ENCODE measurements at regions not wholly inside any gene's neighbourhood (a gene's known extent, or its start where the extent isn't known, plus 50 kb on each side); places are given as distances from the start of the nearest gene placed in this dataset.

DNA sequence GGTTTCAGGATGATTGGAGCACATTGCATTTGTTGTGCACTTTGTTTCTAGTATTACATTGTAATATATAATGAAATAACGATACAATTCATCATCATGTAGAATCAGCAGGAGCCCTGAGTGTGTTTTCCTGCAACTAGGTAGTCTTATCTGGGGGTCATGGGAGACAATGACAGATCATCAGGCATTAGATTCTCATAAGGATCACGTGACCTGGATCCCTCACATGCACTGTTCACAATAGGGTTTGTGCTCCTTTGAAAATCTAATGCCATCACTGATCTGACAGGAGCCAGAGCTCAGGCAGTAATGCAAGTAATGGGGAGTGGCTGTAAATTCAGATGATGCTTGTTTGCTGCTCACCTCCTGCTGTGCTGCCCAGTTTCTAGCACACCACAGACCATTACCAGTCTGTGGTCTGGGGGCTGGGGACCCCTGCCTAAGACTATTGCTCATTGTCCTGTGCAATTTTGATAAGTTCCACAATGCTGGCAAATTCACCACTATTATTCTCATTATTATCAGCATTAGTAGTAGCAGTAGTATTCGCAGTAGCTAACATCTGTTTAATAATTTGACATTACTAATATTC is 428.7 kb upstream of the TNP1 start:
- no peak overlapping the region for H3K4me3 ChIP-seq (ENCODE audit: low read length)
- no peak overlapping the region for H3K9ac ChIP-seq (ENCODE audit: low read length)
- no peak for DNase-seq
- H3K9me3 ChIP-seq (ENCODE audit: low read length), result no peaks in the 10 kb centered on the region
- no peaks in the 10 kb centered on the region for H3K36me3 ChIP-seq (ENCODE audit: insufficient read depth, low read length)
- H3K4me2 ChIP-seq (ENCODE audit: low read depth, low read length, poor library complexity, severe bottlenecking), result no peak overlapping the region
- no peaks in the 10 kb centered on the region for H3K9me2 ChIP-seq (replicated peaks; ENCODE audit: insufficient read depth, low read length)
- H4K20me1 ChIP-seq (ENCODE audit: insufficient read depth, low read depth, low read length), result no peaks in the 10 kb centered on the region
- H2AFZ ChIP-seq (ENCODE audit: low read length), result no peak overlapping the region
- H3K79me2 ChIP-seq (ENCODE audit: low read length), result no peaks in the 10 kb centered on the region
- H3K27ac ChIP-seq (ENCODE audit: low read length), result no peak overlapping the region
- no peaks in the 10 kb centered on the region for H3K27me3 ChIP-seq (ENCODE audit: low read length)
- no peaks in the 10 kb centered on the region for H3K4me1 ChIP-seq (ENCODE audit: low read length)

DNA sequence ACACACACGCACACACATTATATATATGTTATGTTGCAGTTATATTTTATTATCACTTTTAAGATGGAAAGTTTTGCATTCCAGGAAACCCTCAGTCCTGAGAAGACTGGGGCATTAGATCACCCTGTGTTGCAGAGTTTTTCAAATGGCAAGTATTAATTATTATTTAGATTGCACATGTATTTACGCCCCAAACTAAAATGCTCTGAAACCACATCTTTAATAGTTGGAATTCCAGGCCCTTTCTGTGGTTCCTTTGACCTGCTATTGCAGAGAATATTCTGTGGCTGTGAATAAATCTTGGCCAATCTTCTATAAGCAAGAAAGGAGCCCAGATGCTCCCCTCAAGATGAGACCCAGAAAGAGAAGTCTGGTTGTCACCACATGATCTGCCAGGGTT is 427.0 kb upstream of the TNP1 start:
- Histone ChIP-seq H2AFZ (ENCODE audit: low read length) (no peak overlapping the region), H3K79me2 (ENCODE audit: low read length) (no peaks in the 10 kb centered on the region), H3K27me3 (ENCODE audit: low read length) (no peaks in the 10 kb centered on the region), H3K4me3 (ENCODE audit: low read length) (no peak overlapping the region), H3K9me2 (replicated peaks; ENCODE audit: insufficient read depth, low read length) (no peaks in the 10 kb centered on the region), H3K27ac (ENCODE audit: low read length) (no peak overlapping the region), H3K4me1 (ENCODE audit: low read length) (no peaks in the 10 kb centered on the region), H4K20me1 (ENCODE audit: insufficient read depth, low read depth, low read length) (no peaks in the 10 kb centered on the region), H3K36me3 (ENCODE audit: insufficient read depth, low read length) (no peaks in the 10 kb centered on the region), H3K4me2 (ENCODE audit: low read depth, low read length, poor library complexity, severe bottlenecking) (no peak overlapping the region), H3K9me3 (ENCODE audit: low read length) (no peaks in the 10 kb centered on the region), H3K9ac (ENCODE audit: low read length) (no peak overlapping the region)
- DNase-seq, result no peak

DNA sequence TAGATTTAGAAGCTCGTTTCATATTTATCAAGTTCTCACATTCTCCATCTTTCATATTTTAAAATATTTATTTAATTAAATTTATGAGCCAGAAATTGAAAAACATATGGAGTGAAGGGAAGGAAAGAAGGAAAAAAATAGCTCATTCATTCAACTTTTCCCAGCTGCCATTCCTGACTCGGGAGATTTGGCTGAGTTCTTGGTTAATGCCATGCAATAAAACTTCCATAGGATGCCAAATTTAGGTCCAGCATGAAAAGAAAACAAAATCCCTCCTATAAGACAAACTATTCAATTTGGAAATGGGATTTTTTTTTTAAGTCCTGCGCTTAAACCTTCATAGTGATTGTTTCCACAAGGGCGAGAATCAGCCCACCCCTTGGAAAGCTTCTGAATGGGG is 426.1 kb upstream of the TNP1 start:
- no peak overlapping the region for H3K4me2 ChIP-seq (ENCODE audit: low read depth, low read length, poor library complexity, severe bottlenecking)
- no peaks in the 10 kb centered on the region for H3K79me2 ChIP-seq (ENCODE audit: low read length)
- no peak overlapping the region for H3K27ac ChIP-seq (ENCODE audit: low read length)
- H3K27me3 ChIP-seq (ENCODE audit: low read length), result no peaks in the 10 kb centered on the region
- no peak overlapping the region for H2AFZ ChIP-seq (ENCODE audit: low read length)
- no peak for DNase-seq
- H3K4me3 ChIP-seq (ENCODE audit: low read length), result no peak overlapping the region
- H3K9ac ChIP-seq (ENCODE audit: low read length), result no peak overlapping the region
- H3K36me3 ChIP-seq (ENCODE audit: insufficient read depth, low read length), result no peaks in the 10 kb centered on the region
- H3K9me3 ChIP-seq (ENCODE audit: low read length), result no peaks in the 10 kb centered on the region
- no peaks in the 10 kb centered on the region for H4K20me1 ChIP-seq (ENCODE audit: insufficient read depth, low read depth, low read length)
- no peaks in the 10 kb centered on the region for H3K4me1 ChIP-seq (ENCODE audit: low read length)
- H3K9me2 ChIP-seq (replicated peaks; ENCODE audit: insufficient read depth, low read length), result no peaks in the 10 kb centered on the region

DNA sequence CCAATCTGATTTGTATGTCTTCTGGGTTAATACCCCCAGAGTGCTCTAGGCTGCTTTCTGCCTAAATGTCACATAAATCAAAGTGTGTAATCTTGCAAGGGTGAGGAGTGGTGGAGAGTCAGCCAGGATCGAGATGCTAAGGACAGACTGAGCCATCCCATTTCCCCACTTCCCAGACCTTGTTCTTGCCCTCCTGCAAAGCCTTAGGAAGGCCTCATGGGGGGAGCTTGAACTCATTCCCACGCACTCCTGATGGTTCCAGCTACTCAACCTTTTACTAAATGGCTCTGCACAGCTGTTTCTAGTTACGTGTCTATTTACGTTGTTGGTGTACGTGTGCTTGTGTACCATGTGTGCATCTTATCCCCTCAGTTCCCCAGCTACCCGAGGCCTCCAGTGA is 423.6 kb upstream of the TNP1 start:
- H3K4me2 ChIP-seq (ENCODE audit: low read depth, low read length, poor library complexity, severe bottlenecking), result no peak overlapping the region
- H3K36me3 ChIP-seq (ENCODE audit: insufficient read depth, low read length), result no peaks in the 10 kb centered on the region
- DNase-seq, result no peak
- H3K9me3 ChIP-seq (ENCODE audit: low read length), result no peaks in the 10 kb centered on the region
- H3K9me2 ChIP-seq (replicated peaks; ENCODE audit: insufficient read depth, low read length), result no peaks in the 10 kb centered on the region
- H4K20me1 ChIP-seq (ENCODE audit: insufficient read depth, low read depth, low read length), result no peaks in the 10 kb centered on the region
- H3K4me1 ChIP-seq (ENCODE audit: low read length), result no peaks in the 10 kb centered on the region
- no peak overlapping the region for H3K4me3 ChIP-seq (ENCODE audit: low read length)
- H3K9ac ChIP-seq (ENCODE audit: low read length), result no peak overlapping the region
- H3K27ac ChIP-seq (ENCODE audit: low read length), result no peak overlapping the region
- no peaks in the 10 kb centered on the region for H3K27me3 ChIP-seq (ENCODE audit: low read length)
- H3K79me2 ChIP-seq (ENCODE audit: low read length), result no peaks in the 10 kb centered on the region
- H2AFZ ChIP-seq (ENCODE audit: low read length), result no peak overlapping the region

DNA sequence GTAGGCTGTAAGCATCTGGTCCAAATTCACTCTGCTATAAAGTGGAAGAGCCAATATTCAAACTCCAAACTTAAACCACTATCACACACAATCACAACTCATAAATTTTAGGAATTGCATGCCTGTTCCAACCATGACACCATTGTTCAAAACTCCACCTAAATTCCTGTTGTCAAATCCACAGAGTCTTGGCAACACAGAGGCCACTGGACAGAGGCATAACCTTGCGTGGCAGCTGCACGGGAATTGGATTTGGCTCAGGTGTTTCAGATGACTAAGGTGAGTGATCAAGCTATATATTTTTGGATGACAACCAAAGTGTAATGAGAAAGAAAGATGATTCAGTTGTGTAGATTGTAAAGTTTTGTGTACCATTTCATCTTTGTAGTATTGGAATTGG is 422.7 kb upstream of the TNP1 start:
- no peak overlapping the region for H3K9ac ChIP-seq (ENCODE audit: low read length)

DNA sequence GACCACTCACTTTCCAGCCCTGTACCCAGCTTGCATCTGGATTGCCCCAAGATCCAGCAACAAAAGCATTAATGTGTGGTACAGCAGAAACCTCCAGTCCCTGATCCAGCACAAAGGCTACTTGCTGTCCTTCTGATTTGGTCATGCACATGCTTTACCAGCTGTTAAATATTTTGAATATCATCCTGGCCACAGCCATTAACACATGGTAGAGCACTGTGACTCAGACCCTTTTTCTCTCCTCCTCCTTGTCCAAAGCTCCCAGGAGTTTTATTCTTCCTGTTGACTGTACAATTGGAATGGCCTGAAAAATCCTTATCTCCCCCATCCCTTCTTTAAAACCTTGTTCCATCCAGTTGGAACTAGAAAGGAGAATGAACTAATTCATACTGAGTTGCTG is 419.7 kb upstream of the TNP1 start:
- Histone ChIP-seq H3K36me3 (ENCODE audit: insufficient read depth, low read length) (no peaks in the 10 kb centered on the region), H3K4me1 (ENCODE audit: low read length) (no peaks in the 10 kb centered on the region), H3K4me3 (ENCODE audit: low read length) (no peak overlapping the region), H3K27me3 (ENCODE audit: low read length) (no peaks in the 10 kb centered on the region), H4K20me1 (ENCODE audit: insufficient read depth, low read depth, low read length) (no peaks in the 10 kb centered on the region), H3K9me3 (ENCODE audit: low read length) (no peaks in the 10 kb centered on the region), H2AFZ (ENCODE audit: low read length) (no peak overlapping the region), H3K4me2 (ENCODE audit: low read depth, low read length, poor library complexity, severe bottlenecking) (no peak overlapping the region), H3K9me2 (replicated peaks; ENCODE audit: insufficient read depth, low read length) (no peaks in the 10 kb centered on the region), H3K9ac (ENCODE audit: low read length) (no peak overlapping the region), H3K79me2 (ENCODE audit: low read length) (no peaks in the 10 kb centered on the region), H3K27ac (ENCODE audit: low read length) (no peak overlapping the region)
- DNase-seq, result no peak

More for the DNA sequence above, 422.7 kb upstream of the TNP1 start:
- no peaks in the 10 kb centered on the region for H3K36me3 ChIP-seq (ENCODE audit: insufficient read depth, low read length)
- no peak for DNase-seq
- H4K20me1 ChIP-seq (ENCODE audit: insufficient read depth, low read depth, low read length), result no peaks in the 10 kb centered on the region
- no peaks in the 10 kb centered on the region for H3K4me1 ChIP-seq (ENCODE audit: low read length)
- no peak overlapping the region for H3K4me3 ChIP-seq (ENCODE audit: low read length)
- H2AFZ ChIP-seq (ENCODE audit: low read length), result no peak overlapping the region
- H3K4me2 ChIP-seq (ENCODE audit: low read depth, low read length, poor library complexity, severe bottlenecking), result no peak overlapping the region
- H3K79me2 ChIP-seq (ENCODE audit: low read length), result no peaks in the 10 kb centered on the region
- H3K27ac ChIP-seq (ENCODE audit: low read length), result no peak overlapping the region
- no peaks in the 10 kb centered on the region for H3K9me3 ChIP-seq (ENCODE audit: low read length)
- H3K27me3 ChIP-seq (ENCODE audit: low read length), result no peaks in the 10 kb centered on the region
- no peaks in the 10 kb centered on the region for H3K9me2 ChIP-seq (replicated peaks; ENCODE audit: insufficient read depth, low read length)

DNA sequence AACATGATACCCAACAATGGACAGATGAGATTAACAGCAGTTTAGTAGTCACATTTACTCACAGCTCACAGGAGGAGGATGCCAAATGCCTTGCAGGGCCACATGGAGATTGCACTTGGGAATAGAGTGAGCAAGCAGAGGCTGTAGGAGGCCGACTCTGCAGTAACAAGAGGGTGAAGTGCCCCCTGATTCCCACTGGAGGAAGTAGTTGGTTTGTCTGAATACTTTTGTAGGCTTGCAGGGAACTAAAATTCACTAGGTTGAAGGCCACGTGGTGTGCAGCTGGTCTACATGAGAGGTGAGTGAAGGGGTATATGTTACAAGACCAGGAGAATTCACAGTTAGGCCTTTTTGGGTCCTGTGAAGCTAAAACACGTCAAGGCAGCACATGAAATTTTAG is 419.3 kb upstream of the TNP1 start:
- H3K4me2 ChIP-seq (ENCODE audit: low read depth, low read length, poor library complexity, severe bottlenecking), result no peak overlapping the region
- H3K27ac ChIP-seq (ENCODE audit: low read length), result no peak overlapping the region
- no peak for DNase-seq
- no peak overlapping the region for H3K4me3 ChIP-seq (ENCODE audit: low read length)
- H3K9ac ChIP-seq (ENCODE audit: low read length), result no peak overlapping the region
- no peaks in the 10 kb centered on the region for H3K27me3 ChIP-seq (ENCODE audit: low read length)
- H4K20me1 ChIP-seq (ENCODE audit: insufficient read depth, low read depth, low read length), result no peaks in the 10 kb centered on the region
- no peaks in the 10 kb centered on the region for H3K9me3 ChIP-seq (ENCODE audit: low read length)
- H3K79me2 ChIP-seq (ENCODE audit: low read length), result no peaks in the 10 kb centered on the region
- no peaks in the 10 kb centered on the region for H3K9me2 ChIP-seq (replicated peaks; ENCODE audit: insufficient read depth, low read length)
- no peak overlapping the region for H2AFZ ChIP-seq (ENCODE audit: low read length)
- no peaks in the 10 kb centered on the region for H3K4me1 ChIP-seq (ENCODE audit: low read length)
- no peaks in the 10 kb centered on the region for H3K36me3 ChIP-seq (ENCODE audit: insufficient read depth, low read length)

DNA sequence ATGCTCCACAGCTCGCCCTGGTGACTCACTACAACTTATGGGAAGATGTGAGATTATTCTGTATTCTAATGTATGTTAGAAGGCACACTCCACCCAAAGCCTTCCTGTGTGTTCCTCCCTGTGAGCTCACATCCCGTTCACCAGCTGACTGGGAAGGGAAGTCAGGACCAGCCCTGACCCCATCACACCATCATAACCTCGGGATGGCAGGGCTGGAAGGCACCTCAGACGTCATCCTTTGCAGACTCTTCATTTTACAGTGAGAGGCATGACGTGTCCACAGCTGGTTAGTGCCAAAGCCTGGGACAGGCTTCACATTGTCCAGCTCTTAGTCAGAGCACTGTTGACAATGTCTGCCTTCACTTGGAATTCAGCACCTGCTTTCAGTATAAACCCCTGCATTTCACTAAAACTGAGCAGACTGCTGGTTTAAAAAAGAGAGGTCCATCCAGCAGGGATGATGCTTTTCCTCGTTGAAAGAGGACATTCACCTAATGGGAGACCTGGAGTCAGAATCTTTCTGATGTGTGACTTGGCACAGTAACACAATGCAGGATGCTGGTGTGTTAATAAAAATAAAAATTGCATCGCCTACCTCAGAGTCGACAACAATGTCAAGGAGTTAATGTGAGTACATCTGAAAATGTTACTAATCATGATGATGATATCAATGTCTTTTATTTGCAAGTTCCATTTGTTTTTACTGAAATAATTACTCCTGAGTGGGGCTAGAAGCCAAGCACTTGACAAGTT is 418.0 kb upstream of the TNP1 start:
- Histone ChIP-seq H3K9me3 (ENCODE audit: low read length) (no peaks in the 10 kb centered on the region), H3K79me2 (ENCODE audit: low read length) (no peaks in the 10 kb centered on the region), H3K4me3 (ENCODE audit: low read length) (no peak overlapping the region), H3K27ac (ENCODE audit: low read length) (no peak overlapping the region), H3K36me3 (ENCODE audit: insufficient read depth, low read length) (no peaks in the 10 kb centered on the region), H2AFZ (ENCODE audit: low read length) (no peak overlapping the region), H3K9ac (ENCODE audit: low read length) (no peak overlapping the region), H3K9me2 (replicated peaks; ENCODE audit: insufficient read depth, low read length) (no peaks in the 10 kb centered on the region), H3K4me1 (ENCODE audit: low read length) (no peaks in the 10 kb centered on the region), H4K20me1 (ENCODE audit: insufficient read depth, low read depth, low read length) (no peaks in the 10 kb centered on the region), H3K4me2 (ENCODE audit: low read depth, low read length, poor library complexity, severe bottlenecking) (no peak overlapping the region), H3K27me3 (ENCODE audit: low read length) (no peaks in the 10 kb centered on the region)
- no peak for DNase-seq
